ENCODE measurements at regions not wholly inside any gene's neighbourhood (a gene's known extent, or its start where the extent isn't known, plus 50 kb on each side); places are given as distances from the start of the nearest gene placed in this dataset.

DNA sequence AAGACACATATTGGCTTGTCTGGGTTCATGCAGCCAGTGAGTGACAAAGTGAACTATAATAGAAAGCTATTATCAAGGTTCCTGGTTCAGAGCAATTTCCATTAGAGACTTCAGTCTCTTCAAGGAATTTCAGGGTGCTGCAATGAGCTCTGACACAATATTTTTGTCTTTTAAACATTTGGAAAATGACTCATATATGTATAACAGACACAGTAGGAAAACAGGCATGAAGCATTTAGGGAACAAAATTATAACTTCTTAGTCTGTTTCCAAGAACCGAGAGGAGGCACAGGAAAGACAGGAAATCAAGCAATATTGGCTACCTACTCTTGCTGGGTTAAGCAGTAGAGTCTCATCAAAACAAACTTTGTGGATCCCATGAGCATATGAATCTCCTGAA lies 170.4 kb downstream of the PTPRC start:
- H3K36me3 Mint-ChIP-seq, result no peaks in the 10 kb centered on the region
- H3K27ac Mint-ChIP-seq, result no peak overlapping the region

GRCh38 chr1:198811449-198811848 lies 172.6 kb downstream of the PTPRC start:
- ATAC-seq (no peak), DNase-seq (ENCODE audit: low spot score in 2 of 2) (no peak)
- H3K4me3 Mint-ChIP-seq, result no peak overlapping the region
- H3K27ac Mint-ChIP-seq, result no peak overlapping the region
- H3K4me1 Mint-ChIP-seq, result no peaks in the 10 kb centered on the region
- H3K36me3 Mint-ChIP-seq, result no peaks in the 10 kb centered on the region
- H3K9me3 Mint-ChIP-seq, result peaks cover 16% of the 10 kb centered on the region

More for the DNA sequence above, 170.4 kb downstream of the PTPRC start:
- peaks cover 7% of the 10 kb centered on the region for H3K9me3 Mint-ChIP-seq
- H3K4me1 Mint-ChIP-seq, result no peaks in the 10 kb centered on the region
- H3K4me3 Mint-ChIP-seq, result no peak overlapping the region
- ATAC-seq (no peak), DNase-seq (ENCODE audit: low spot score in 2 of 2) (no peak)

GRCh38 chr1:198823626-198824025 lies 184.8 kb downstream of the PTPRC start:
- ATAC-seq, result no peak
- Mint-ChIP-seq H3K27ac (no peak overlapping the region), H3K4me3 (no peak overlapping the region), H3K36me3 (no peaks in the 10 kb centered on the region), H3K9me3 (no peaks in the 10 kb centered on the region), H3K4me1 (no peaks in the 10 kb centered on the region)
- DNase-seq (ENCODE audit: low spot score in 2 of 2), result no peak

- no peaks in the 10 kb centered on the region for H3K9me3 Mint-ChIP-seq
- H3K4me3 Mint-ChIP-seq, result no peak overlapping the region
- no peaks in the 10 kb centered on the region for H3K4me1 Mint-ChIP-seq
- H3K36me3 Mint-ChIP-seq, result no peaks in the 10 kb centered on the region
- DNase-seq (ENCODE audit: low spot score in 2 of 2) (no peak), ATAC-seq (no peak)
- no peak overlapping the region for H3K27ac Mint-ChIP-seq
These were observed 186.4 kb downstream of the PTPRC start for GRCh38 chr1:198825254-198825653.

GRCh38 chr1:198829356-198829755 lies 190.5 kb downstream of the PTPRC start:
- Mint-ChIP-seq H3K27ac (no peak overlapping the region), H3K4me1 (no peaks in the 10 kb centered on the region)
- no peak for DNase-seq (ENCODE audit: low spot score in 2 of 2)

GRCh38 chr1:198829944-198830343 lies 191.1 kb downstream of the PTPRC start:
- Mint-ChIP-seq H3K4me1 (no peaks in the 10 kb centered on the region), H3K4me3 (no peak overlapping the region), H3K9me3 (no peaks in the 10 kb centered on the region), H3K36me3 (no peaks in the 10 kb centered on the region), H3K27ac (no peak overlapping the region)
- no peak for ATAC-seq
- DNase-seq (ENCODE audit: low spot score in 2 of 2), result no peak

More at GRCh38 chr1:198829356-198829755, 190.5 kb downstream of the PTPRC start:
- no peaks in the 10 kb centered on the region for H3K9me3 Mint-ChIP-seq
- ATAC-seq, result no peak
- H3K36me3 Mint-ChIP-seq, result no peaks in the 10 kb centered on the region
- H3K4me3 Mint-ChIP-seq, result no peak overlapping the region

GRCh38 chr1:198830412-198830811 lies 191.6 kb downstream of the PTPRC start:
- Mint-ChIP-seq H3K36me3 (no peaks in the 10 kb centered on the region), H3K4me3 (no peak overlapping the region), H3K4me1 (no peaks in the 10 kb centered on the region), H3K27ac (no peak overlapping the region), H3K9me3 (no peaks in the 10 kb centered on the region)
- ATAC-seq (no peak), DNase-seq (ENCODE audit: low spot score in 2 of 2) (no peak)

DNA sequence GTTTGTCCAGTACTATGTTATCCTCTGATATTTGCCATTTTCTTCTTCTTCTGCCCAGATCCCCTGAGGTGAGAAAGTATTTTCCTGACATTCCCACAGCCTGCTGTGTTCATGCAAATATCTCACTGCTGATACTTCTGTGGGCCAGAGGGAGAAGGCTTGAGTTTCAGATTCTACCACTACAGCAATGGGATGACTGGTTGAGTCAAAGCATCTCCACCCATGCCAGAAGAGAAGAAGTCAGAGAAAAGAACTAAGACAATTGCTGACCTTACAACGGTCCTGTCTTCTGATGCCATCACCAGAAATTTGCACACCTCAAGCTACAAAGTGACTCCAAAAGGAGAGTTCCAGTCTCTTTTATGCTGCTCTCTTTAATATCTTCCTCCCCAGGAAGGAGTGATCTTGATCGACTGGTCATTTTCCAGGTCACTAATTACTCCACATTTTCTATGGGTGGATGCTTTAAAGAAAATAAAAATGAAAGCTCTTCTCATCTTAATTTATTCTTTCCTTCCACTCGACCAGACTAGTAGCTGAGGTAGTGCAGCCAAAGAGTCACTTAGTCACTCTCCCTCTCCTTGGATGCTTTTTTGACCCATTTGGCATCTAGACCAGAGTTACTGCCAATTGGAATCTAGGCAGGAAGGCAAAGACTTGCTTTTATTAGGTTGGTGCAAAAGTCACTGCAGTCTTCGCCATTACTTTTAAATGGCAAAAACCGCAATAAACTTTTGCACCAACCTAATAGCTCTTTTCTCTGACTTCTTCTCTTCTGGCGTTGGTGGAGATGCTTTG lies 195.1 kb downstream of the PTPRC start:
- Mint-ChIP-seq H3K9me3 (no peaks in the 10 kb centered on the region), H3K36me3 (no peaks in the 10 kb centered on the region), H3K4me1 (no peaks in the 10 kb centered on the region), H3K27ac (no peak overlapping the region), H3K4me3 (no peak overlapping the region)
- DNase-seq (ENCODE audit: low spot score in 2 of 2) (no peak), ATAC-seq (no peak)

DNA sequence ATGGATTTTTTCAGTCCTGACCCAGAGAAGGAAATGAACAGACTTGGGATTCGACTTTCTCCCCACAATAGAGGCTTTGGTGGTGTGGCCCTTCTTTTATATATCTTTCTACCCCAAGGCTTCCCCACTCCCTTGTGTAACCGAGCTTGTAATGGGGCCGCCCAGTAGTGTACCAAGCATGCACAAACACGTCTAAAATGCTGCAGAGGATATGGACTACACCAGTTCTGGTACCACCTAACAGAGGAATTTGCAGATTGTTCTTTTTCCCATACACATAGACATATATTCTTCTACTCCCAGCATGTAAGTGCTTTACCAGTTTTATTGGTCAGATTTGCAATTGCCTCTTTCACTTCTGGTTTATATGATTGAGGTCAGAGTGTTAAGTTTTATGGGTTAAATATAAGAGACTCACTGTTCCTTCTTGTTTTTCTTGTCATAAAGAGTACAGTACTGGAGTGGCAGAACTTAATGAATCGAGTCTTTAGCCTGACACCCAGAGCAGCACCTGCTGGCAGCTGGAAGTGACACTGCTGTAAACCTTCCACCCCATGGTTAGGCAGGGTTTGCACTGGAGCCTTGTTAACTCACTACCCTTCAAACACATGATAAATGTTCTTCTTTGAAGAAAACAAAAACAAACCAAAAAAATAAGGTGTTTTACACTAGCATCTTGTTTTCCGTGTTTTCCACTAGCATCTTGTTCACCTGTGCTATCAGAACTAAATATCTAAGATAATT lies 198.6 kb downstream of the PTPRC start:
- no peak for DNase-seq (ENCODE audit: low spot score in 2 of 2)
- Mint-ChIP-seq H3K36me3 (no peaks in the 10 kb centered on the region), H3K4me1 (no peaks in the 10 kb centered on the region), H3K9me3 (no peaks in the 10 kb centered on the region), H3K27ac (no peak overlapping the region), H3K4me3 (no peak overlapping the region)
- no peak for ATAC-seq

- DNase-seq (ENCODE audit: low spot score in 2 of 2), result no peak
- no peak overlapping the region for H3K27ac Mint-ChIP-seq
- H3K36me3 Mint-ChIP-seq, result no peaks in the 10 kb centered on the region
- H3K4me3 Mint-ChIP-seq, result no peak overlapping the region
- H3K4me1 Mint-ChIP-seq, result no peaks in the 10 kb centered on the region
- no peak for ATAC-seq
- no peaks in the 10 kb centered on the region for H3K9me3 Mint-ChIP-seq
These were observed 199.1 kb downstream of the PTPRC start for GRCh38 chr1:198838022-198838342.

- no peaks in the 10 kb centered on the region for H3K4me1 Mint-ChIP-seq
- no peak overlapping the region for H3K27ac Mint-ChIP-seq
- no peak overlapping the region for H3K4me3 Mint-ChIP-seq
- no peaks in the 10 kb centered on the region for H3K36me3 Mint-ChIP-seq
- ATAC-seq (no peak), DNase-seq (ENCODE audit: low spot score in 2 of 2) (no peak)
- H3K9me3 Mint-ChIP-seq, result no peaks in the 10 kb centered on the region
These were observed 202.6 kb downstream of the PTPRC start for GRCh38 chr1:198841477-198841876.

DNA sequence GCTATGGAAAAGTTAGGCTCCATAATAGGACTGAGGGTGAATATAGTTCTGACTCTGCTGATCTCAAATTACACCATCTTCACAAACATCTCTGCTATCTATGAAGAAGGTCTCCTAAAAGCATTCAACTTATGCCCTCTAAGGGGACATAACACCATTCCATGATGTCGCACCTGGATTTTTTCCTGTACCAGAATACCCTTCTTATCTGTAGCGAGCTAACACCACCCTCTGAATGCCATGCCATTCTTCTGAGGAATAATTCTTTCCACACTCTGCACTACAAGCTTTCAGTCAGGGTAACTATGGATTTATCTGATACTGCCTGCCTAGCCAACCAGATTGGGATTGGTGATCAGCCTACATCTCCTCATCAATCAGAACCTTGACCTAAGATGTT lies 203.8 kb downstream of the PTPRC start:
- Mint-ChIP-seq H3K9me3 (no peaks in the 10 kb centered on the region), H3K4me1 (no peaks in the 10 kb centered on the region), H3K4me3 (no peak overlapping the region), H3K27ac (no peak overlapping the region), H3K36me3 (no peaks in the 10 kb centered on the region)
- ATAC-seq (no peak), DNase-seq (ENCODE audit: low spot score in 2 of 2) (no peak)

DNA sequence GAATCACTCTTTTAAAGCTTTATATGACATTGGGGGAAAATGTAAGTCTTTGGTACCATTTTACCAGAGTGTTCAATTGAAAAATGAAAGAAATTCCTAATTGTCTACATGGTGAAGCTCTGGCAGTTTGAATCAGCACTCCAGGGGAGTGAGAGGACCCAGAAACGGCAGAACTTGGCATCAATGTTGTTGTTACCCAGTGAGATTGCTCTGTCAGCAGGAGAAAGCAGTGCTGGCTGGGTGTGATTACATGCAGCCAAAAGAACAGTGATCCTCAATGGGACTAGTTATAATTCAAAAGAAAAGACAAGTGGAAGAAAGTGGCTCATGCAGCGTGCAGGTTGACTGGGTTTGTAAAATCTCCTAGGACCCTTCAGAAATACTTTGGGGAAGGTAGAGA lies 206.4 kb downstream of the PTPRC start:
- Mint-ChIP-seq H3K4me1 (no peaks in the 10 kb centered on the region), H3K36me3 (no peaks in the 10 kb centered on the region), H3K4me3 (no peak overlapping the region), H3K27ac (no peak overlapping the region), H3K9me3 (no peaks in the 10 kb centered on the region)
- ATAC-seq (no peak), DNase-seq (ENCODE audit: low spot score in 2 of 2) (no peak)

GRCh38 chr1:198845851-198846250 lies 207.0 kb downstream of the PTPRC start:
- ATAC-seq, result no peak
- DNase-seq (ENCODE audit: low spot score in 2 of 2), result no peak

DNA sequence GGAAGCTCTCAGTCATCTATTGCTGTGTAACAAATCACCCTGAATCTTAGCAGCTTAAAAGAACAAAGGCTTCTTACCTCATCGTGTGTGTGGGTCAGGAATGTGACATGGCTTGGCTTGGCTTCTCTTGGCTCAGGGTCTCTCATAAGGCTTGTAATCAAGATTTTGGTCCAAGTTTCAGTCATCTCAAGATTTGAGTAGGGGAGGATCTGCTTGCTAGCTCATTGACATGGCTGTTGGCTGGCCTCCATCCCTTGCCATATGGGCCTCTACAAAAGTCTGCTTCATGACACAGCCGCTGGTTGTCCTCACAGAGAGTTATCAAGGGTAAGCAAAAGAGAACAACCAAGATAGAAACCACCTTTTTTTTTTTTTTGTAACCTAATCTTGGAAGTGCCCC lies 207.7 kb downstream of the PTPRC start:
- Mint-ChIP-seq H3K27ac (no peak overlapping the region), H3K4me3 (no peak overlapping the region), H3K9me3 (no peaks in the 10 kb centered on the region), H3K36me3 (no peaks in the 10 kb centered on the region), H3K4me1 (no peaks in the 10 kb centered on the region)
- ATAC-seq (no peak), DNase-seq (ENCODE audit: low spot score in 2 of 2) (no peak)

More at GRCh38 chr1:198845851-198846250, 207.0 kb downstream of the PTPRC start:
- no peak overlapping the region for H3K4me3 Mint-ChIP-seq
- H3K36me3 Mint-ChIP-seq, result no peaks in the 10 kb centered on the region
- no peak overlapping the region for H3K27ac Mint-ChIP-seq
- no peaks in the 10 kb centered on the region for H3K4me1 Mint-ChIP-seq
- H3K9me3 Mint-ChIP-seq, result no peaks in the 10 kb centered on the region

GRCh38 chr1:198848206-198848605 lies 209.4 kb downstream of the PTPRC start:
- Mint-ChIP-seq H3K9me3 (no peaks in the 10 kb centered on the region), H3K4me1 (no peaks in the 10 kb centered on the region), H3K4me3 (no peak overlapping the region), H3K27ac (no peak overlapping the region), H3K36me3 (no peaks in the 10 kb centered on the region)
- ATAC-seq, result no peak
- no peak for DNase-seq (ENCODE audit: low spot score in 2 of 2)

Measured in stimulated activated effector memory CD8-positive, alpha-beta T cell treated with anti-CD3 and anti-CD28 coated beads, Interleukin-12 subunit alpha, Interleukin-12 subunit beta, amount 100 ng/mL, for 72 hours (primary cell).